MM.1S (cell line): ENCODE measurements at regions not wholly inside any gene's neighbourhood (a gene's known extent, or its start where the extent isn't known, plus 50 kb on each side); places are given as distances from the start of the nearest gene placed in this dataset.
"Not testable (repeated sequence)": the region's sequence is repeated elsewhere in the genome, so short reads cannot be mapped to it uniquely, and the experiment has no call there.

Experiments used
- CTCF ChIP-seq: fragments of 300-600 bp; sonication (generic); IDR thresholded peaks from 2 replicates; pipeline ENCODE4 v1.5.1; 2016; ENCODE audit warnings: antibody characterized with exemption, low read length, mixed read lengths
- EZH2phosphoT487 ChIP-seq: fragments of 300-600 bp; sonication (generic); IDR thresholded peaks from 2 replicates; pipeline ENCODE4 v1.6.1; 2018; ENCODE audit warnings: antibody characterized with exemption, low read length

DNA sequence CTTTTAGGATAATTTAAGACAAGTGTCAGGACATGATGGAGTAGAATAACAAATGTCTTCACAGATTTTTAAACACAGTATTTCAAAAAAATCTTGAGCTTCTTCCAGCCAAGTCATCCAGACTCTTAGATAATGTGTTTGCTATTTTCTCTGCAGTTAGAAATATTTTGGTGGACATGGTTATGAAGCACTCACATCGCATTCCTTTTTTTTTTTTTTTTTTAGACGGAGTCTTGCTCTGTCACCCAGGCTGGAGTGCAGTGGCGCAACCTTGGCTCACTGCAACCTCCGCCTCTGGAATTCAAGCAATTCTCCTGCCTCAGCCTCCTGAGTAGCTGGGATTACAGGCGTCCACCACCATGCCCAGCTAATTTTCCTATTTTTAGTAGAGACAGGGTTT lies 127.6 kb downstream of the TFAP2C start:
- TF ChIP-seq CTCF, EZH2phosphoT487: not testable (repeated sequence)
